MM.1S (cell line): ENCODE measurements at regions not wholly inside any gene's neighbourhood (a gene's known extent, or its start where the extent isn't known, plus 50 kb on each side); places are given as distances from the start of the nearest gene placed in this dataset.

Experiments used
- DNase-seq: peaks from one replicate; pipeline ENCODE4 v3.0.0-alpha.2; 2015
- H2AFZ ChIP-seq: fragments of 300-600 bp; sonication (generic); 2 replicates; pipeline ENCODE4 v1.6.0; 2016; ENCODE audit warnings: antibody characterized with exemption, low read length
- H3F3A ChIP-seq: fragments of 300-600 bp; sonication (generic); 2 replicates; pipeline ENCODE4 v1.6.1; 2016; ENCODE audit warnings: mild to moderate bottlenecking, antibody characterized with exemption, low read length, moderate library complexity, mixed read lengths; ENCODE audit not compliant: insufficient read depth
- H3K27ac ChIP-seq: fragments of 300-600 bp; sonication (generic); 2 replicates; pipeline ENCODE4 v1.5.1; 2016; ENCODE audit warnings: mild to moderate bottlenecking, low read length
- H3K27me3 ChIP-seq: fragments of 300-600 bp; sonication (generic); replicated peaks from 2 replicates; pipeline ENCODE4 v1.6.0; 2016; ENCODE audit warnings: low read length; ENCODE audit not compliant: insufficient read depth
- H3K36me3 ChIP-seq: fragments of 300-600 bp; sonication (generic); replicated peaks from 2 replicates; pipeline ENCODE4 v1.6.1; 2016; ENCODE audit warnings: mild to moderate bottlenecking, low read length, mixed read lengths; ENCODE audit not compliant: insufficient read depth
- H3K4me1 ChIP-seq: fragments of 300-600 bp; sonication (generic); 2 replicates; pipeline ENCODE4 v1.6.1; 2016; ENCODE audit warnings: low read length, mixed read lengths
- H3K4me2 ChIP-seq: fragments of 300-600 bp; sonication (generic); 2 replicates; pipeline ENCODE4 v1.6.0; 2016; ENCODE audit warnings: low read depth, low read length
- H3K4me3 ChIP-seq: fragments of 300-600 bp; sonication (generic); 2 replicates; pipeline ENCODE4 v1.5.1; 2016; ENCODE audit warnings: low read length, mixed read lengths
- H3K79me2 ChIP-seq: fragments of 300-600 bp; sonication (generic); 2 replicates; pipeline ENCODE4 v1.6.1; 2016; ENCODE audit warnings: mixed run types, low read length, mixed read lengths
- H3K9ac ChIP-seq: fragments of 300-600 bp; sonication (generic); 2 replicates; pipeline ENCODE4 v1.6.1; 2016; ENCODE audit warnings: low read length, mixed read lengths
- H3K9me2 ChIP-seq: fragments of 300-600 bp; sonication (generic); replicated peaks from 2 replicates; pipeline ENCODE4 v1.6.1; 2016; ENCODE audit warnings: mild to moderate bottlenecking, low read length, mixed read lengths; ENCODE audit not compliant: insufficient read depth
- H3K9me3 ChIP-seq: fragments of 300-600 bp; sonication (generic); replicated peaks from 2 replicates; pipeline ENCODE4 v1.6.1; 2016; ENCODE audit warnings: mild to moderate bottlenecking, low read length, mixed read lengths; ENCODE audit not compliant: insufficient read depth
- H4K20me1 ChIP-seq: fragments of 300-600 bp; sonication (generic); 2 replicates; pipeline ENCODE4 v1.6.1; 2016; ENCODE audit warnings: mild to moderate bottlenecking, low read length, moderate library complexity, mixed read lengths; ENCODE audit not compliant: insufficient read depth
- CTCF ChIP-seq: fragments of 300-600 bp; sonication (generic); IDR thresholded peaks from 2 replicates; pipeline ENCODE4 v1.5.1; 2016; ENCODE audit warnings: antibody characterized with exemption, low read length, mixed read lengths
- EZH2 ChIP-seq: fragments of 300-600 bp; sonication (generic); optimal IDR thresholded peaks from 2 replicates; pipeline ENCODE3; 2017; ENCODE audit warnings: low read depth, mild to moderate bottlenecking, antibody characterized with exemption, low read length, mixed read lengths
- EZH2phosphoT487 ChIP-seq: fragments of 300-600 bp; sonication (generic); IDR thresholded peaks from 2 replicates; pipeline ENCODE4 v1.6.1; 2018; ENCODE audit warnings: antibody characterized with exemption, low read length

GRCh38 chr3:186461141-186461540, 83.0 kb downstream of the CRYGS start:
- H3K9ac ChIP-seq, result no peak overlapping the region
- H2AFZ ChIP-seq, result no peak overlapping the region
- H3K4me1 ChIP-seq, result no peaks in the 10 kb centered on the region
- H3K4me3 ChIP-seq, result no peak overlapping the region
- no peaks in the 10 kb centered on the region for H4K20me1 ChIP-seq
- no peaks in the 10 kb centered on the region for H3K27me3 ChIP-seq
- no peaks in the 10 kb centered on the region for H3K9me2 ChIP-seq
- no peaks in the 10 kb centered on the region for H3K36me3 ChIP-seq
- no peak overlapping the region for H3K4me2 ChIP-seq
- no peak for DNase-seq
- H3F3A ChIP-seq, result no peaks in the 10 kb centered on the region
- no peaks in the 10 kb centered on the region for H3K9me3 ChIP-seq
- no peak overlapping the region for H3K27ac ChIP-seq
- H3K79me2 ChIP-seq, result no peaks in the 10 kb centered on the region
- TF ChIP-seq EZH2, result no peak
- no peak for TF ChIP-seq CTCF
- no peak for TF ChIP-seq EZH2phosphoT487

GRCh38 chr3:186459108-186459467, 85.1 kb downstream of the CRYGS start:
- Histone ChIP-seq H4K20me1 (no peaks in the 10 kb centered on the region), H3K79me2 (no peaks in the 10 kb centered on the region), H3F3A (no peaks in the 10 kb centered on the region), H3K27ac (no peak overlapping the region), H3K9ac (no peak overlapping the region), H3K36me3 (no peaks in the 10 kb centered on the region), H3K27me3 (no peaks in the 10 kb centered on the region), H3K9me2 (no peaks in the 10 kb centered on the region), H3K4me2 (no peak overlapping the region), H3K4me3 (no peak overlapping the region), H3K9me3 (no peaks in the 10 kb centered on the region), H3K4me1 (no peaks in the 10 kb centered on the region), H2AFZ (no peak overlapping the region)
- no peak for TF ChIP-seq CTCF
- DNase-seq, result no peak

GRCh38 chr3:186458306-186459107, 85.7 kb downstream of the CRYGS start:
- Histone ChIP-seq H3K4me3 (no peak overlapping the region), H3K79me2 (no peaks in the 10 kb centered on the region), H3K36me3 (no peaks in the 10 kb centered on the region), H3K27ac (no peak overlapping the region), H3K27me3 (no peaks in the 10 kb centered on the region), H3F3A (no peaks in the 10 kb centered on the region), H3K9me3 (no peaks in the 10 kb centered on the region), H3K4me1 (no peaks in the 10 kb centered on the region), H3K9ac (no peak overlapping the region), H3K4me2 (no peak overlapping the region), H3K9me2 (no peaks in the 10 kb centered on the region), H2AFZ (no peak overlapping the region), H4K20me1 (no peaks in the 10 kb centered on the region)
- DNase-seq, result peak; percentile 21
- TF ChIP-seq CTCF (no peak), EZH2 (no peak), EZH2phosphoT487 (no peak)
